ENCODE measurements at regions not wholly inside any gene's neighbourhood (a gene's known extent, or its start where the extent isn't known, plus 50 kb on each side); places are given as distances from the start of the nearest gene placed in this dataset. TPM values are rescaled to one million over a fixed set of nuclear protein-coding genes. Genes with fewer than 3 reads are reported as not detected.
A peak's percentile ranks its signal among the peaks of the same experiment; 100 is the strongest.

- Mint-ChIP-seq H3K27ac (peak overlapping the region; percentile 93), H3K4me3 (no peak overlapping the region), H3K36me3 (ENCODE audit: low read depth) (peaks cover 15% of the 10 kb centered on the region), H3K27me3 (ENCODE audit: insufficient read depth) (peaks cover 4% of the 10 kb centered on the region), H3K4me1 (peaks cover 26% of the 10 kb centered on the region), H3K9me3 (peaks cover 42% of the 10 kb centered on the region)
- Histone ChIP-seq H3K9me3 (ENCODE audit: control insufficient read depth, low read length) (peaks cover 33% of the 10 kb centered on the region), H3K4me1 (ENCODE audit: control insufficient read depth, insufficient read depth, low read length) (no peaks in the 10 kb centered on the region), H3K27ac (ENCODE audit: low read depth, low read length) (peak overlapping the region; percentile 71), H3K9ac (ENCODE audit: extremely low read depth, low read length, poor library complexity, severe bottlenecking) (no peak overlapping the region), H3K27me3 (ENCODE audit: control insufficient read depth, insufficient read depth, low read length, poor library complexity, severe bottlenecking) (no peaks in the 10 kb centered on the region), H3K36me3 (ENCODE audit: control insufficient read depth, insufficient read depth, low read length) (no peaks in the 10 kb centered on the region), H3K4me3 (ENCODE audit: low read length) (peak overlapping the region; percentile 47)
- DNase-seq: no peak
- TF ChIP-seq CTCF (conservative IDR thresholded peaks at IDR 0.05): no peak
- 93 to 95% methylated on average over 8 to 9 of the region's 9 CpGs for WGBS, 2 experiments (ENCODE audit: insufficient coverage in 1 of 2, insufficient read length in 1 of 2)
Observed at GRCh38 chrX:2550328-2551020, 49.7 kb upstream of the DHRSX start.

Small RNAs in the stretch of these regions (microRNA-seq; reads per million reads assigned to microRNA genes)
- gene MIR6089 (ENCODE audit: borderline microRNAs expressed): not detected

Data from endodermal cell (in vitro differentiated cells).